ENCODE measurements at regions not wholly inside any gene's neighbourhood (a gene's known extent, or its start where the extent isn't known, plus 50 kb on each side); places are given as distances from the start of the nearest gene placed in this dataset.
"Not testable (repeated sequence)": the region's sequence is repeated elsewhere in the genome, so short reads cannot be mapped to it uniquely, and the experiment has no call there.

- DNase-seq = no peak
Measured at GRCh38 chr4:137825505-137825904, 293.2 kb upstream of the PCDH18 start.

GRCh38 chr4:137823007-137823406 is 290.7 kb upstream of the PCDH18 start:
- DNase-seq = no peak

GRCh38 chr4:137819964-137820383 is 287.7 kb upstream of the PCDH18 start:
- no peak for DNase-seq

- no peak for DNase-seq
Measured at GRCh38 chr4:137812258-137812657, 280.0 kb upstream of the PCDH18 start.

- DNase-seq = no peak
Measured at GRCh38 chr4:137806420-137806819, 274.1 kb upstream of the PCDH18 start.

- DNase-seq = no peak
Measured at GRCh38 chr4:137804906-137805495, 272.7 kb upstream of the PCDH18 start.

GRCh38 chr4:137800861-137801260 is 268.6 kb upstream of the PCDH18 start:
- no peak for DNase-seq

- no peak for DNase-seq
Measured at GRCh38 chr4:137794764-137795254, 262.5 kb upstream of the PCDH18 start.

- not testable (repeated sequence) for DNase-seq
Measured at GRCh38 chr4:137789263-137789662, 257.0 kb upstream of the PCDH18 start.

- DNase-seq = not testable (repeated sequence)
Measured at GRCh38 chr4:137783923-137784322, 251.6 kb upstream of the PCDH18 start.

GRCh38 chr4:137775701-137776100 is 243.4 kb upstream of the PCDH18 start:
- no peak for DNase-seq

- no peak for DNase-seq
Measured at GRCh38 chr4:137774501-137774900, 242.2 kb upstream of the PCDH18 start.

GRCh38 chr4:137768881-137769280 is 236.6 kb upstream of the PCDH18 start:
- no peak for DNase-seq

- DNase-seq = no peak
Measured at GRCh38 chr4:137768196-137768595, 235.9 kb upstream of the PCDH18 start.

GRCh38 chr4:137762591-137762990 is 230.3 kb upstream of the PCDH18 start:
- no peak for DNase-seq

GRCh38 chr4:137754652-137755471 is 222.6 kb upstream of the PCDH18 start:
- no peak for DNase-seq

- DNase-seq = no peak
Measured at GRCh38 chr4:137749466-137749865, 217.2 kb upstream of the PCDH18 start.

- no peak for DNase-seq
Measured at GRCh38 chr4:137748616-137749015, 216.3 kb upstream of the PCDH18 start.

- no peak for DNase-seq
Measured at GRCh38 chr4:137740141-137740540, 207.8 kb upstream of the PCDH18 start.

- DNase-seq = no peak
Measured at GRCh38 chr4:137739391-137739790, 207.1 kb upstream of the PCDH18 start.

GRCh38 chr4:137738375-137738990 is 206.2 kb upstream of the PCDH18 start:
- no peak for DNase-seq

- no peak for DNase-seq
Measured at GRCh38 chr4:137735561-137736104, 203.3 kb upstream of the PCDH18 start.
